HL-60 (cell line): ENCODE measurements at regions not wholly inside any gene's neighbourhood (a gene's known extent, or its start where the extent isn't known, plus 50 kb on each side); places are given as distances from the start of the nearest gene placed in this dataset.

ENCODE experiments used
- DNase-seq, 2 experiments: peaks; one replicate each; pipeline ENCODE4 v3.0.0-alpha.2; 2010 to 2020; ENCODE audit warnings: low read depth in 1 of 2, low spot score in 1 of 2
- H3K27ac ChIP-seq: fragments of 250-450 bp; sonication (Bioruptor Pico); replicated peaks from 2 replicates; pipeline ENCODE4 v1.5.1; 2020; ENCODE audit warnings: mild to moderate bottlenecking, moderate library complexity
- H3K27me3 ChIP-seq: fragments of 250-450 bp; sonication (Bioruptor Pico); 2 replicates; pipeline ENCODE4 v1.5.1; 2021; ENCODE audit warnings: mild to moderate bottlenecking, moderate library complexity; ENCODE audit not compliant: insufficient read depth, poor library complexity, severe bottlenecking
- H3K4me3 ChIP-seq: replicated peaks from 2 replicates; pipeline ENCODE4 v1.5.1; 2011; ENCODE audit warnings: mild to moderate bottlenecking, control low read depth, low read length; ENCODE audit not compliant: insufficient read depth
- GABPA ChIP-seq: IDR thresholded peaks from 2 replicates; pipeline ENCODE4 v1.6.1; 2012; ENCODE audit warnings: low read depth
- POLR2AphosphoS5 ChIP-seq: IDR thresholded peaks from 2 replicates; pipeline ENCODE4 v1.6.1; 2012; ENCODE audit warnings: low read depth
- SPI1 ChIP-seq: IDR thresholded peaks from 2 replicates; pipeline ENCODE4 v1.6.1; 2012; ENCODE audit warnings: low read depth, mild to moderate bottlenecking, borderline replicate concordance
- TF ChIP-seq, protein P1 (sequence below): IDR thresholded peaks from 2 replicates; pipeline ENCODE4 v1.6.1; 2012; ENCODE audit warnings: low read depth; ENCODE audit not compliant: insufficient replicate concordance
- TF ChIP-seq, protein P2 (sequence below): IDR thresholded peaks from one replicate; pipeline ENCODE4 v1.5.1; 2011; ENCODE audit warnings: low read length, control low read depth, inconsistent platforms; ENCODE audit not compliant: insufficient read depth

DNA sequence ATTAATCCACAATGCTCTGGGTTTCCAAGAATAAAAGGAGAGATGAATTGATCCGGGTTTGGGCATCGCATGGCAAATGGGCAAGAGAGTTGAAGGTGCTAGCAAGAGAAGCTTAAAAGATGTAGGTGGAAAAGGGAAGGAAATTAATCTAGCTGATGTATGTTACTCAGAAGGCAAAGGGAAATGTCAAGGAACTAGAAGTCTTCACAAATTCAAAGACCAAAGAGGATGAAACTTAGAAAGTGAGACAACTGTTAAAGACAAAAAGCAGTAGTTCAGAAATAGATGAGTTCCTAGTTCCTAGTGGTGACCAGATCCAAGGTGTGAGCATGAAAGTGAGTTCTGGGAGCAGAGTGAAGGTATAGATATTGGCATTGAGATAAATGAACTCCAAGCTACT lies 228.3 kb downstream of the SEC23A start:
- TF ChIP-seq, protein P1, sequence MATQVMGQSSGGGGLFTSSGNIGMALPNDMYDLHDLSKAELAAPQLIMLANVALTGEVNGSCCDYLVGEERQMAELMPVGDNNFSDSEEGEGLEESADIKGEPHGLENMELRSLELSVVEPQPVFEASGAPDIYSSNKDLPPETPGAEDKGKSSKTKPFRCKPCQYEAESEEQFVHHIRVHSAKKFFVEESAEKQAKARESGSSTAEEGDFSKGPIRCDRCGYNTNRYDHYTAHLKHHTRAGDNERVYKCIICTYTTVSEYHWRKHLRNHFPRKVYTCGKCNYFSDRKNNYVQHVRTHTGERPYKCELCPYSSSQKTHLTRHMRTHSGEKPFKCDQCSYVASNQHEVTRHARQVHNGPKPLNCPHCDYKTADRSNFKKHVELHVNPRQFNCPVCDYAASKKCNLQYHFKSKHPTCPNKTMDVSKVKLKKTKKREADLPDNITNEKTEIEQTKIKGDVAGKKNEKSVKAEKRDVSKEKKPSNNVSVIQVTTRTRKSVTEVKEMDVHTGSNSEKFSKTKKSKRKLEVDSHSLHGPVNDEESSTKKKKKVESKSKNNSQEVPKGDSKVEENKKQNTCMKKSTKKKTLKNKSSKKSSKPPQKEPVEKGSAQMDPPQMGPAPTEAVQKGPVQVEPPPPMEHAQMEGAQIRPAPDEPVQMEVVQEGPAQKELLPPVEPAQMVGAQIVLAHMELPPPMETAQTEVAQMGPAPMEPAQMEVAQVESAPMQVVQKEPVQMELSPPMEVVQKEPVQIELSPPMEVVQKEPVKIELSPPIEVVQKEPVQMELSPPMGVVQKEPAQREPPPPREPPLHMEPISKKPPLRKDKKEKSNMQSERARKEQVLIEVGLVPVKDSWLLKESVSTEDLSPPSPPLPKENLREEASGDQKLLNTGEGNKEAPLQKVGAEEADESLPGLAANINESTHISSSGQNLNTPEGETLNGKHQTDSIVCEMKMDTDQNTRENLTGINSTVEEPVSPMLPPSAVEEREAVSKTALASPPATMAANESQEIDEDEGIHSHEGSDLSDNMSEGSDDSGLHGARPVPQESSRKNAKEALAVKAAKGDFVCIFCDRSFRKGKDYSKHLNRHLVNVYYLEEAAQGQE, result no peak
- no peak for TF ChIP-seq POLR2AphosphoS5
- TF ChIP-seq GABPA, result no peak
- TF ChIP-seq, protein P2, sequence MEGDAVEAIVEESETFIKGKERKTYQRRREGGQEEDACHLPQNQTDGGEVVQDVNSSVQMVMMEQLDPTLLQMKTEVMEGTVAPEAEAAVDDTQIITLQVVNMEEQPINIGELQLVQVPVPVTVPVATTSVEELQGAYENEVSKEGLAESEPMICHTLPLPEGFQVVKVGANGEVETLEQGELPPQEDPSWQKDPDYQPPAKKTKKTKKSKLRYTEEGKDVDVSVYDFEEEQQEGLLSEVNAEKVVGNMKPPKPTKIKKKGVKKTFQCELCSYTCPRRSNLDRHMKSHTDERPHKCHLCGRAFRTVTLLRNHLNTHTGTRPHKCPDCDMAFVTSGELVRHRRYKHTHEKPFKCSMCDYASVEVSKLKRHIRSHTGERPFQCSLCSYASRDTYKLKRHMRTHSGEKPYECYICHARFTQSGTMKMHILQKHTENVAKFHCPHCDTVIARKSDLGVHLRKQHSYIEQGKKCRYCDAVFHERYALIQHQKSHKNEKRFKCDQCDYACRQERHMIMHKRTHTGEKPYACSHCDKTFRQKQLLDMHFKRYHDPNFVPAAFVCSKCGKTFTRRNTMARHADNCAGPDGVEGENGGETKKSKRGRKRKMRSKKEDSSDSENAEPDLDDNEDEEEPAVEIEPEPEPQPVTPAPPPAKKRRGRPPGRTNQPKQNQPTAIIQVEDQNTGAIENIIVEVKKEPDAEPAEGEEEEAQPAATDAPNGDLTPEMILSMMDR, result no peak
- TF ChIP-seq SPI1, result no peak
- Histone ChIP-seq H3K27ac (peak overlapping the region; percentile 64), H3K27me3 (no peaks in the 10 kb centered on the region), H3K4me3 (no peak overlapping the region)
- no peak for DNase-seq

DNA sequence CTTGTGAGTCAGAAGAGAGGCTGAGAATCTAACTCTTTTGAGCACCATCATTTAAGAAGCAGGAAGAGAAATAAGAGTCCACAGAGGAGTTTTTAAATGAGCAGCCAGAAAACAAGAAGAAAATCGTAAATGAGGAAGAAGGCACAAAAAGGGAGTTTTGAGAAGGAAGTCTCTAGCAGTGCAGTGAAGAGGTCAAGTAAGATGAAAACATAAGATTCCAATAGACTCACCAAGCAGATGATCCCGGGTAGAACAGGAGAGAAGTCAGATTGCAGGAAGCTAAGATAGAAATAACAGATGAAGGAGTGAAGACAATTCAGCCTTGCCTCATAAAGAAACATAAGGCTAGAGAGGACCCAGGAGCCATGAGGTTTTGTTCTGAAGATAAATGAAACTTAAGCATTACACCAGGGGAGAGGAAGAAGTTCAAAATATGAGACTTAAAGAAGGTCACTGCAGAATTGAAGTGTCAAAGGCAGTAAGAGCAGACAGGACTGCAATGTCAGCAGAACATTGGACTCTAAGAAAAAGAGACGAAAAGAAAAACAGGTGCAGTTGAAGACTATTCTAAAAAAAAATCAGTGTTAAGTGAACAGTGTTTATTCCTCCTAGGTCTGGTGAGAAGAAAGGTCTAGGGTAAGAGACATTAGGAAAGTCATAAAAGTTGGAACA lies 229.0 kb downstream of the SEC23A start:
- DNase-seq, result peak in 1 of 2 experiments; percentile 16
- Histone ChIP-seq H3K27me3 (no peaks in the 10 kb centered on the region), H3K4me3 (no peak overlapping the region), H3K27ac (peak overlapping the region; percentile 64)
- TF ChIP-seq POLR2AphosphoS5, result no peak
- TF ChIP-seq GABPA, result no peak
- TF ChIP-seq, protein P2, result no peak
- TF ChIP-seq, protein P1, result no peak
- no peak for TF ChIP-seq SPI1

DNA sequence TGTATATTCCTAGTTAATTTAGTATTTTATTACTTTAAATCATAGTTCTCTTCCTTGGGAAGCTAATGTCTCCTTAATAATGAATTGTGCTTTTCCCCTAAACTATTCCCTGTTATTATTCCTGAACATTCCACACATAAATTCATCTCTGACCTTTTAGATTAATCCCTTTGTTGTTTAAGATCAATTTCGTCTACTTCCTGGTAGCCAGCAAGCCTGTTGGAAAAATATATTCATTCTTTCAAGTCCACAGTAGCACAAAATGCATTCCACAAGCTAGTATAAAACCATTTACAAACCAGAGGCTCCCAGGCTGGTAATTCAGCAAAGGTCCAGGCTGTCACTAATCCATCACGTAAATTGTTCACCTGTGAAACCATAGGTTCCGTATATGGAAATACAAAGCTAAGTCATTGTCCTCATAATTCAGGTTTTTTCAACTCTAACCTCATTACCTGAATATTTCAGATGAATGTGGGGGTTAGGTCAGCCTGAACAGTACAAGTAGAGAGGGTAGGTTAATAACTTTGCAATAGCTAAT lies 232.7 kb downstream of the SEC23A start:
- Histone ChIP-seq H3K27me3 (no peaks in the 10 kb centered on the region), H3K27ac (no peak overlapping the region), H3K4me3 (no peak overlapping the region)
- TF ChIP-seq POLR2AphosphoS5 (no peak), SPI1 (no peak), GABPA (no peak)
- TF ChIP-seq, protein P2, result no peak
- TF ChIP-seq, protein P1, result no peak
- DNase-seq, result no peak
